ENCODE measurements at regions not wholly inside any gene's neighbourhood (a gene's known extent, or its start where the extent isn't known, plus 50 kb on each side); places are given as distances from the start of the nearest gene placed in this dataset.

DNA sequence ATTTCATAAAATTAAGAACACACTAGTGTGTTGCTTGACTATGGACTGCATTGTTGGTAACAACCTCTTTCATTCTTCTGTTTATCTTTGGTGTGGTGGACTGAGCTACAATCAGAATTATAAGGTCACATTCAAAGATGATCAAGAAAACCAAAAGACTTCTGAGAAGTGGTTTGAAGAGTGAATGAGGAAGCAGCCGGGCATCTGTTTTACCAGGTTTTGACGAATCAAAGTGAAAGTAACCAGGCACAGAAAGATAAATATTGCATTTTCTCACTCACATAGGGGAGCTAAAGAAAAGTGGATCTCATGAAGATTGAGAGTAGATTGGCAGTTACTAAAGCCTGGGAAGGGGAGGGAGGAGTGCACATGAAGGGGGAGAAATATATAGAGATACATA is 589.1 kb downstream of the ZNF608 start:
- Histone ChIP-seq H3K9me3 (ENCODE audit: low read depth, low read length) (peaks cover 5% of the 10 kb centered on the region; the same call in 1 of the 2 replicates), H3K27ac (no peak overlapping the region), H3K36me3 (ENCODE audit: insufficient read depth, low read length) (no peaks in the 10 kb centered on the region), H3K4me3 (no peak overlapping the region), H3K9ac (ENCODE audit: insufficient read length) (no peak overlapping the region)
- DNase-seq (ENCODE audit: low read depth, low spot score) = no peak
- TF ChIP-seq EZH2 (IDR thresholded peaks at IDR 0.05) = no peak
- TF ChIP-seq FOXP2 (optimal IDR thresholded peaks at IDR 0.05; ENCODE audit: control extremely low read depth, extremely low read length, insufficient read depth) = no peak
- no peak for TF ChIP-seq POLR2AphosphoS5 (IDR thresholded peaks at IDR 0.05; ENCODE audit: borderline replicate concordance, low read depth, low read length)

DNA sequence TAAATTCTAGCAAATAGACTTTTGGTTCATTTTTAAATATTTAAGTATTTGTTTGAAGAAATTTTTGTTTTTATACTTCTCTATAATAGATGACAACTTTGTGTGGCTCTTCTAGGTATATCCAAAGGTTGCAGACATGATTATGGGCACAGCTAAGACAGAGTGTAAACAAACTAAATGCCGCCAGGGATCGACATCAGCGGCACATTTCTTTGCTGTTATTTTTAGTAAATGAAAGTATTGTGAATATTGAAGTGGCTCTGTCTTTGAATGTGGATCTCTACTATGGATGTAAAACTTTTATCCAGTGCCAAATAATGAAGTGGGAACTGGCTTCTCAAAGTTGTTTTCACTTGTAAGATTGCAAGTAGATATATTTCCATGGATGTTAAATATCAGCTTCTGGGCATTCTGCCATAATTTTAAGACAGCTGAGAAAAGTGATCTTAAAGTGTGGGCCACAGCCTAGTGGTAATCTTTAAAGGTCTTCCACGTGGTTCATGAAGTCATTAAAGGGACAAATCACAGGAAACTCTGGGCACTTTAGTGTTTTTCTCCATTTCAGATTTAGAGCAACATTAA is 589.9 kb downstream of the ZNF608 start:
- Histone ChIP-seq H3K36me3 (ENCODE audit: insufficient read depth, low read length) (no peaks in the 10 kb centered on the region), H3K4me3 (no peak overlapping the region), H3K9ac (ENCODE audit: insufficient read length) (no peak overlapping the region), H3K9me3 (ENCODE audit: low read depth, low read length) (peaks cover 5% of the 10 kb centered on the region; the same call in 1 of the 2 replicates), H3K27ac (no peak overlapping the region)
- TF ChIP-seq POLR2AphosphoS5 (IDR thresholded peaks at IDR 0.05; ENCODE audit: borderline replicate concordance, low read depth, low read length) (no peak), FOXP2 (optimal IDR thresholded peaks at IDR 0.05; ENCODE audit: control extremely low read depth, extremely low read length, insufficient read depth) (no peak), EZH2 (IDR thresholded peaks at IDR 0.05) (no peak)
- no peak for DNase-seq (ENCODE audit: low read depth, low spot score)

DNA sequence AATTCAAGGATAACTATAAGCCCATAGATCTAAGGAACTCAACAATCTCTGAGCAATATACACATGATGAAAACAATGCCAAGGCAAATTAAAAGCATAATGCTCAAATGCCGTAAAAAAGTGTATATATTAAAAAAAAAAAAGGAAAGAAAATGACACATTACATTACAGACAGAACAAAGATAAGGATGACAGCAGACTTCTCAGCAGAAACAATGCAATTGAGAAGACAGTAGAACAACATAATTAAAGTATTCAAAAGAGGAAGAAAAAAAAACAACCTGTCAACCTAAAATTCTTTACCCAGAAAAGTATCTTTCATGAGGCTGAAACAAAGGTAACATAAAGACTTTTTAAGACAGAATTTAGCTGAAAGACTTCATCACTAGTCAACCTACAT is 591.7 kb downstream of the ZNF608 start:
- Histone ChIP-seq H3K9me3 (ENCODE audit: low read depth, low read length) (peaks cover 5% of the 10 kb centered on the region; the same call in 1 of the 2 replicates), H3K27ac (no peak overlapping the region), H3K36me3 (ENCODE audit: insufficient read depth, low read length) (no peaks in the 10 kb centered on the region), H3K9ac (ENCODE audit: insufficient read length) (no peak overlapping the region), H3K4me3 (no peak overlapping the region)
- TF ChIP-seq EZH2 (IDR thresholded peaks at IDR 0.05) (no peak), POLR2AphosphoS5 (IDR thresholded peaks at IDR 0.05; ENCODE audit: borderline replicate concordance, low read depth, low read length) (no peak), FOXP2 (optimal IDR thresholded peaks at IDR 0.05; ENCODE audit: control extremely low read depth, extremely low read length, insufficient read depth) (no peak)
- DNase-seq (ENCODE audit: low read depth, low spot score) = no peak

DNA sequence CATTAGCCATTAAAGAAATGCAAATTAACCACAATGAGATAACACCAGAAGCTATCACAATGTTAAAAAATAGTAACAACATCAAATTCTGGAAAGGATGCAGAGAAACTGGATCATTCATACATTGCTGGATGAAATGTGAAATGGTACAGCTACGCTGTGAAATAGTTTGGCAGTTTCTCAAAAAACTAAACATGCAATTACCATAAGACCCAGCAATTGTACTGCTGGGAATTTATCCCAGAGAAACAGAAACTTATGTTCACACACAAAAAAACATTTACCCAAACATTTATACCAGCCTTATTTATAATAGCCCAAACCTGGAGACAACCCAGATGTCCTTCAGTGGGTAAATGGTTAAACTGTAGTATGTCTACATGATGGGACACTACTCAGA is 592.9 kb downstream of the ZNF608 start:
- DNase-seq (ENCODE audit: low read depth, low spot score) = no peak
- Histone ChIP-seq H3K9me3 (ENCODE audit: low read depth, low read length) (peaks cover 5% of the 10 kb centered on the region; the same call in 1 of the 2 replicates), H3K9ac (ENCODE audit: insufficient read length) (no peak overlapping the region), H3K4me3 (no peak overlapping the region), H3K27ac (no peak overlapping the region), H3K36me3 (ENCODE audit: insufficient read depth, low read length) (no peaks in the 10 kb centered on the region)
- TF ChIP-seq POLR2AphosphoS5 (IDR thresholded peaks at IDR 0.05; ENCODE audit: borderline replicate concordance, low read depth, low read length) (no peak), EZH2 (IDR thresholded peaks at IDR 0.05) (no peak), FOXP2 (optimal IDR thresholded peaks at IDR 0.05; ENCODE audit: control extremely low read depth, extremely low read length, insufficient read depth) (no peak)

DNA sequence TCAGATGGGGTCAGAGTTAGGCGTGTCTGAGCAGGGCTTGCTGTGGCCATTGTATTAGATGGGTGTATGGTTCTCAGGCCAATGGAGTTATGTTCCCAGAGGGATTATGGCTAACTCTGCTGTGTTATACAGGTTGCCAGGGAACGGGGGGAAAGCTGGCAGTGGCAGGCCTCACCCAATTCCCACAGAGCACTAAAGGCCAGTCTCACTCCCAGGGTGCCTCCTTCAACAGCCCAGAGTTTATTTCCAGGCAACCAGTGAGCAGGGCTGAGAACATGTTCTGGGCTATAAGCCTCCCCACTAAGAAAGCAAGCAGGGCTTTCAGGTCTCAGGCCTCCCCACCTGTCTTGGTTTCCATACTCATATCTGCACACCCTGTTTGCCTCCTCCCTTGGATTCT is 597.9 kb downstream of the ZNF608 start:
- Histone ChIP-seq H3K27ac (no peak overlapping the region), H3K36me3 (ENCODE audit: insufficient read depth, low read length) (no peaks in the 10 kb centered on the region), H3K9me3 (ENCODE audit: low read depth, low read length) (no peaks in the 10 kb centered on the region), H3K9ac (ENCODE audit: insufficient read length) (no peak overlapping the region), H3K4me3 (no peak overlapping the region)
- TF ChIP-seq FOXP2 (optimal IDR thresholded peaks at IDR 0.05; ENCODE audit: control extremely low read depth, extremely low read length, insufficient read depth) (no peak), POLR2AphosphoS5 (IDR thresholded peaks at IDR 0.05; ENCODE audit: borderline replicate concordance, low read depth, low read length) (no peak), EZH2 (IDR thresholded peaks at IDR 0.05) (no peak)
- no peak for DNase-seq (ENCODE audit: low read depth, low spot score)

DNA sequence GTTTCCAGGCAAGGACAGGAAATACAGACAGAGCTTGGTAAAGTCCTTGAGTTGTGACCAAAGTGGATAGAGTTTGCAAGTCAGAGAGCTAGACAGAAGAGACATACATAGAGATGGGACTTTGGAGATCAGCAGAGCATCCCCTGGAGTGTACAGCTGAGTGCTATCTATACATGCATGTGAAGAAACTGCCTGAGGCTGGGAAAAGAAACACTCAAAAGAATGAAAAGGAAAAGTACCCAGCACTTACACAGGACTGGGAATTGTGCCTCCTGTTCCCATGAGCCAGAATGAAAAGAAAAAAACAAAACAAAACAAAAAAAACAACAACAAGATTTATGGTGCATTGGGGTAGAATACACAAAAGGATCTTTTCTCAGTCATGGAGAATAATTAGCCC is 606.4 kb downstream of the ZNF608 start:
- DNase-seq (ENCODE audit: low read depth, low spot score) = no peak
- Histone ChIP-seq H3K9ac (ENCODE audit: insufficient read length) (no peak overlapping the region), H3K27ac (no peak overlapping the region), H3K9me3 (ENCODE audit: low read depth, low read length) (no peaks in the 10 kb centered on the region), H3K36me3 (ENCODE audit: insufficient read depth, low read length) (no peaks in the 10 kb centered on the region), H3K4me3 (no peak overlapping the region)
- TF ChIP-seq POLR2AphosphoS5 (IDR thresholded peaks at IDR 0.05; ENCODE audit: borderline replicate concordance, low read depth, low read length) = no peak
- no peak for TF ChIP-seq FOXP2 (optimal IDR thresholded peaks at IDR 0.05; ENCODE audit: control extremely low read depth, extremely low read length, insufficient read depth)
- TF ChIP-seq EZH2 (IDR thresholded peaks at IDR 0.05) = no peak

DNA sequence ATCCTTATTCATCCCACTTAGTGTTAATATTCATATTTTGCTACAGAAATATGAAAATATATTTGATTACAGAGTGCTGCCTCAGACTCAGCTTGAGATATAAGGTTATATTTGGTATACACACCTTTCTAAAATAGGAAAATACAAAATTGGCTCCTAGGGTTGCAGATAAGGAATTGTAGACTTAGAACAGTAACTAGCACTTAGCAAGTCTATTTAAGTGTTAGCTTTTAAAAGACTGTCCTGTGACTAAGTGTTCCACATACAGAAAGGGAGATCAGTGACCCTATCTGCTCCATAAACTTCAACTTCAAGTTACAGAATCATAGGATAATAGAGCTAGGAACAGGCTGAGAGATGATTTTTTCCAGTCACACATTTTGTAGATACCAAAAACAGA is 607.0 kb downstream of the ZNF608 start:
- no peak for DNase-seq (ENCODE audit: low read depth, low spot score)
- TF ChIP-seq POLR2AphosphoS5 (IDR thresholded peaks at IDR 0.05; ENCODE audit: borderline replicate concordance, low read depth, low read length) (no peak), FOXP2 (optimal IDR thresholded peaks at IDR 0.05; ENCODE audit: control extremely low read depth, extremely low read length, insufficient read depth) (no peak)
- no peaks in the 10 kb centered on the region for H3K9me3 ChIP-seq (ENCODE audit: low read depth, low read length)
- no peak overlapping the region for H3K9ac ChIP-seq (ENCODE audit: insufficient read length)
- H3K4me3 ChIP-seq = no peak overlapping the region
- H3K36me3 ChIP-seq (ENCODE audit: insufficient read depth, low read length) = no peaks in the 10 kb centered on the region
- H3K27ac ChIP-seq = no peak overlapping the region

DNA sequence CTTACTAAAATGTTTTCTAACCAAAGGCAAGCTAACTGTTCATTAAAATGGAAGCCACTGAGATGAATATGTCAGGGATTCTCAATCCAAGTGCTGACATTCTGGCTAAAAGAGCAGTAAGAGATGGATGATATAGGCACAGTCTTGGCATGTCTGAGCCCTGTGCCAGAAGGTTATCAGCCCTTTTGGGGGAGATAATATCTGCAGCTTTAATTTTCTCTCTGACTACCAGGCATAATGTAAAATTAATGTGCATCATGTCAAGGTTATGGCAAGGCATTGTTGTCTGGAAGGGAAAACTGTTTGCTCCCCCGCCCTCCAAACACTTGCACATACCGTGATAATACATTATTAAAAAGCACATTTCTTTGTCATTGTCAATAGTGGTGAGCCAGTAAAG is 609.8 kb downstream of the ZNF608 start:
- no peak for DNase-seq (ENCODE audit: low read depth, low spot score)
- no peak overlapping the region for H3K4me3 ChIP-seq
- H3K27ac ChIP-seq = no peak overlapping the region
- TF ChIP-seq FOXP2 (optimal IDR thresholded peaks at IDR 0.05; ENCODE audit: control extremely low read depth, extremely low read length, insufficient read depth) (no peak), EZH2 (IDR thresholded peaks at IDR 0.05) (no peak), POLR2AphosphoS5 (IDR thresholded peaks at IDR 0.05; ENCODE audit: borderline replicate concordance, low read depth, low read length) (no peak)
- H3K9me3 ChIP-seq (ENCODE audit: low read depth, low read length) = no peaks in the 10 kb centered on the region
- no peak overlapping the region for H3K9ac ChIP-seq (ENCODE audit: insufficient read length)
- no peaks in the 10 kb centered on the region for H3K36me3 ChIP-seq (ENCODE audit: insufficient read depth, low read length)

DNA sequence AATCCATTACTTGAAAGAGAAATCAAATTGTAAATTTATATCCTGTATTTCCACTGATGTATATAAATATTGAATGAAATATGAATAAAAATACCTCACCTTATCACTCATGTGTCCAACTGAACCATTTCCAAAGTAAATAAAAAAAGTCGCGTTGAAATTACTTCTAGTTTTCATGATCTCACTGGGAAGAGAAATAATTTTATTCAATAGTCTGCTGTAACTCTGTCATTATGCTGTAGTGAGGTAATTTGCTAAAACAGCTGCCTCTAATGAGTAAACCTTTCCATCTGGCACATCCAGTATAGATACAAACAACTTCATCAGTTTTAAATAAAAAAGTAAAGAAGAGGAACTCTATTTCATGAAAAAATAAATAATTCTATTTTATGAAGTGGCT is 611.5 kb downstream of the ZNF608 start:
- Histone ChIP-seq H3K4me3 (no peak overlapping the region), H3K9me3 (ENCODE audit: low read depth, low read length) (no peaks in the 10 kb centered on the region), H3K27ac (no peak overlapping the region), H3K9ac (ENCODE audit: insufficient read length) (no peak overlapping the region), H3K36me3 (ENCODE audit: insufficient read depth, low read length) (no peaks in the 10 kb centered on the region)
- DNase-seq (ENCODE audit: low read depth, low spot score) = no peak
- TF ChIP-seq FOXP2 (optimal IDR thresholded peaks at IDR 0.05; ENCODE audit: control extremely low read depth, extremely low read length, insufficient read depth) (no peak), EZH2 (IDR thresholded peaks at IDR 0.05) (no peak), POLR2AphosphoS5 (IDR thresholded peaks at IDR 0.05; ENCODE audit: borderline replicate concordance, low read depth, low read length) (no peak)
